SK-N-SH (cell line): ENCODE measurements at regions not wholly inside any gene's neighbourhood (a gene's known extent, or its start where the extent isn't known, plus 50 kb on each side); places are given as distances from the start of the nearest gene placed in this dataset.

Experiments
- CTCF ChIP-seq: fragments of 200-600 bp; sonication (generic); IDR thresholded peaks from 2 replicates; pipeline ENCODE4 v1.6.1; 2017; ENCODE audit warnings: antibody characterized with exemption, mild to moderate bottlenecking, moderate library complexity
- EP300 ChIP-seq, 2 experiments: IDR thresholded peaks; 2 replicates each; pipeline versions ENCODE4 v1.4.0 to v1.6.1; 2012; ENCODE audit warnings: borderline replicate concordance in 1 of 2, low read depth in 1 of 2, low read length in 1 of 2
- EZH2phosphoT487 ChIP-seq: fragments of 200-600 bp; sonication (generic); IDR thresholded peaks from 2 replicates; pipeline ENCODE4 v1.6.1; 2017; ENCODE audit warnings: low read depth, mixed run types, mild to moderate bottlenecking, antibody characterized with exemption, moderate library complexity, borderline replicate concordance
- FOSL2 ChIP-seq: IDR thresholded peaks from 2 replicates; pipeline ENCODE4 v1.4.0; 2012; ENCODE audit warnings: low read depth, mild to moderate bottlenecking, moderate library complexity, borderline replicate concordance
- FOXM1 ChIP-seq: IDR thresholded peaks from 2 replicates; pipeline ENCODE4 v1.4.0; 2012; ENCODE audit warnings: low read depth, mild to moderate bottlenecking
- MAX ChIP-seq: IDR thresholded peaks from 2 replicates; pipeline ENCODE4 v1.4.0; 2012; ENCODE audit warnings: low read depth
- POLR2AphosphoS5 ChIP-seq: IDR thresholded peaks from 2 replicates; pipeline ENCODE4 v1.6.1; 2012; ENCODE audit warnings: low read depth, low read length
- SIN3A ChIP-seq: IDR thresholded peaks from 2 replicates; pipeline ENCODE4 v1.6.1; 2012; ENCODE audit warnings: low read depth, mild to moderate bottlenecking, low read length, moderate library complexity, borderline replicate concordance
- SMC3 ChIP-seq: IDR thresholded peaks from 2 replicates; pipeline ENCODE4 v1.6.1; 2012; ENCODE audit warnings: low read depth, low read length, improper control_type of control experiment
- TAF1 ChIP-seq: IDR thresholded peaks from 2 replicates; pipeline ENCODE4 v1.6.1; 2012; ENCODE audit warnings: low read depth, mild to moderate bottlenecking, low read length, moderate library complexity, borderline replicate concordance

- TF ChIP-seq TAF1 (no peak), CTCF (no peak), FOSL2 (no peak), MAX (no peak), POLR2AphosphoS5 (no peak), FOXM1 (no peak), SIN3A (no peak), EP300 (IDR thresholded peaks at IDR 0.05; ENCODE audit: borderline replicate concordance in 1 of 2, low read depth in 1 of 2, low read length in 1 of 2) (no peak), EZH2phosphoT487 (no peak), SMC3 (no peak)
Observed at GRCh38 chr5:154620411-154620810, 134.8 kb upstream of the LARP1 start.
